Mammary epithelial cell (primary cell): ENCODE measurements at regions not wholly inside any gene's neighbourhood (a gene's known extent, or its start where the extent isn't known, plus 50 kb on each side); places are given as distances from the start of the nearest gene placed in this dataset.

Source experiments
- CTCF ChIP-seq, 2 donors: IDR thresholded peaks in 1 of 2; conservative IDR thresholded peaks in 1 of 2; 2 replicates each; pipeline ENCODE4 v1.5.1; 2011 to 2012; ENCODE audit warnings: inconsistent platforms in 2 of 2, low read length in 2 of 2, mild to moderate bottlenecking in 2 of 2, control low read depth in 1 of 2, low read depth in 1 of 2; ENCODE audit not compliant: insufficient read depth in 1 of 2; ENCODE audit errors: extremely low read depth in 1 of 2
- EZH2 ChIP-seq: IDR thresholded peaks from 2 replicates; pipeline ENCODE4 v1.6.1; 2012; ENCODE audit warnings: low read length, inconsistent platforms, borderline replicate concordance

- TF ChIP-seq EZH2 (no peak), CTCF (conservative IDR thresholded peaks at IDR 0.05 in 1 of 2, IDR thresholded peaks at IDR 0.05 in 1 of 2; ENCODE audit: extremely low read depth in 1 of 2, insufficient read depth in 1 of 2, low read depth in 1 of 2, low read length in 2 of 2) (no peak)
Observed at GRCh38 chr12:111028830-111029229, 108.5 kb upstream of the MYL2 start.
